WTC11 (cell line): ENCODE measurements at regions not wholly inside any gene's neighbourhood (a gene's known extent, or its start where the extent isn't known, plus 50 kb on each side); places are given as distances from the start of the nearest gene placed in this dataset.

ENCODE experiments used
- ATAC-seq: fragments of 200-7000 bp; cut with Tn5 transposase; 2 replicates; pipeline ENCODE4 v1.10.0; 2021; ENCODE audit warnings: mild to moderate bottlenecking, moderate library complexity
- CTCF ChIA-PET: fragments of 300-600 bp; sonication (Branson Sonifier 250); formaldehyde crosslinking; loops from one replicate; lab custom pipeline; 2021; ENCODE audit warnings: antibody characterized with exemption; lab: Charles Lee
- POLR2A ChIA-PET: fragments of 350-600 bp; sonication (Branson Sonifier 250); formaldehyde crosslinking; loops from one replicate; lab custom pipeline; 2021; ENCODE audit warnings: antibody characterized with exemption; lab: Charles Lee
- DNase-seq: peaks from one replicate; pipeline ENCODE4 v3.0.0; 2021; ENCODE audit warnings: low spot score
- H3K27ac Mint-ChIP-seq: 2 replicates; pipeline ENCODE4 v1.8.0; 2021; ENCODE audit warnings: mixed read lengths
- H3K27me3 Mint-ChIP-seq: 2 replicates; pipeline ENCODE4 v1.8.0; 2021; ENCODE audit warnings: low read depth, mild to moderate bottlenecking, moderate library complexity, mixed read lengths
- H3K36me3 Mint-ChIP-seq: 2 replicates; pipeline ENCODE4 v1.8.0; 2021; ENCODE audit warnings: mixed read lengths
- H3K4me1 Mint-ChIP-seq: 2 replicates; pipeline ENCODE4 v1.8.0; 2022; ENCODE audit warnings: mixed read lengths
- H3K4me3 Mint-ChIP-seq: 2 replicates; pipeline ENCODE4 v1.8.0; 2021; ENCODE audit warnings: mild to moderate bottlenecking, moderate library complexity, mixed read lengths
- H3K9me3 Mint-ChIP-seq: 2 replicates; pipeline ENCODE4 v1.8.0; 2021; ENCODE audit warnings: mixed read lengths
- ARID4B ChIP-seq: sonication (generic); formaldehyde crosslinking; IDR thresholded peaks from 2 replicates; pipeline ENCODE4 v1.8.0; 2023; ENCODE audit warnings: missing genetic modification reagents, mild to moderate bottlenecking, borderline replicate concordance
- ATF6 ChIP-seq: sonication (generic); formaldehyde crosslinking; IDR thresholded peaks from 2 replicates; pipeline ENCODE4 v1.8.1; 2023; ENCODE audit warnings: mild to moderate bottlenecking, missing genetic modification reagents
- CBFB ChIP-seq: sonication (generic); formaldehyde crosslinking; IDR thresholded peaks from 2 replicates; pipeline ENCODE4 v1.8.1; 2022; ENCODE audit warnings: mild to moderate bottlenecking, low read depth, missing genetic modification reagents
- GRHL2 ChIP-seq: fragments of 250-450 bp; sonication (Bioruptor Pico); IDR thresholded peaks from 2 replicates; pipeline ENCODE4 v1.8.0; 2022; ENCODE audit warnings: mild to moderate bottlenecking, moderate library complexity; ENCODE audit not compliant: insufficient replicate concordance, severe bottlenecking
- IRF2 ChIP-seq: sonication (generic); formaldehyde crosslinking; IDR thresholded peaks from 2 replicates; pipeline ENCODE4 v1.8.0; 2022; ENCODE audit warnings: low read depth, missing genetic modification reagents, borderline replicate concordance
- JAZF1 ChIP-seq: fragments of 250-450 bp; sonication (Bioruptor Pico); IDR thresholded peaks from 2 replicates; pipeline ENCODE4 v1.9.0; 2021; ENCODE audit warnings: moderate library complexity, mild to moderate bottlenecking, inconsistent platforms
- MLX ChIP-seq: sonication (generic); formaldehyde crosslinking; IDR thresholded peaks from 2 replicates; pipeline ENCODE4 v1.8.1; 2023; ENCODE audit warnings: mild to moderate bottlenecking, missing genetic modification reagents, moderate library complexity
- MYBL2 ChIP-seq: sonication (generic); formaldehyde crosslinking; IDR thresholded peaks from 2 replicates; pipeline ENCODE4 v1.8.1; 2023; ENCODE audit warnings: mild to moderate bottlenecking, moderate library complexity, missing genetic modification reagents
- NFYB ChIP-seq: sonication (generic); formaldehyde crosslinking; conservative IDR thresholded peaks from 2 replicates; pipeline ENCODE4 v1.8.0; 2022; ENCODE audit warnings: low read depth, missing genetic modification reagents
- PRRX2 ChIP-seq: fragments of 250-450 bp; sonication (Bioruptor Pico); IDR thresholded peaks from 2 replicates; pipeline ENCODE4 v1.8.0; 2021; ENCODE audit warnings: mild to moderate bottlenecking
- ZNF232 ChIP-seq: sonication (generic); formaldehyde crosslinking; IDR thresholded peaks from 2 replicates; pipeline ENCODE4 v1.8.0; 2022; ENCODE audit warnings: mild to moderate bottlenecking, missing genetic modification reagents
- ZNF317 ChIP-seq: sonication (generic); formaldehyde crosslinking; IDR thresholded peaks from 2 replicates; pipeline ENCODE4 v1.8.1; 2023; ENCODE audit warnings: low read depth, mild to moderate bottlenecking, moderate library complexity, missing genetic modification reagents, borderline replicate concordance
- TF ChIP-seq, protein P1 (sequence below): fragments of 250-450 bp; sonication (Bioruptor Pico); IDR thresholded peaks from 2 replicates; pipeline ENCODE4 v2.1.2; 2022; ENCODE audit warnings: mild to moderate bottlenecking, moderate library complexity

DNA sequence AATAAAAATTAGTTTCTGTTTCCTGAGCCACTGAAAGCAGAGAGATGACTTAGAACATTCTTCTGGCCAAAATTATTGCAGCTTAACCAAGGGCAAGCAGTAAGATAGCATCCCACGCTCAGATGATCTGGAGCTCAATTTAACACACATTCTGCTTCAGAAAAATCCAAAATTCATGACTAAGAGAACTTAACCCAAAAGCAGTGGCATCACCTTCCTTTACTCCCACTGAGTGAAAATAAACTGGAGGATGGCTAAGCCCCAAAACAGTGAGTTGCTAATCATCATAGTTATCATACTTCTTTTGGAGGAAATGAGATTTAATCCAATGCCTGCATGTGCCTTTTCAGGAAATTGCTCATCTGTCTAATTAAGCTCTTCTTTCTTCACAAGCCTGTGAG is 195.4 kb downstream of the DUSP6 start (continued):
- TF ChIP-seq MLX (CRISPR knock-in tag) (no peak), NFYB (no peak), ATF6 (CRISPR knock-in tag) (no peak), GRHL2 (CRISPR knock-in tag) (no peak), JAZF1 (CRISPR knock-in tag) (no peak), IRF2 (CRISPR knock-in tag) (no peak), ARID4B (CRISPR knock-in tag) (no peak), ZNF317 (CRISPR knock-in tag) (no peak)

- DNase-seq = no peak
- Mint-ChIP-seq H3K27me3 (peaks cover 24% of the 10 kb centered on the region), H3K4me3 (no peak overlapping the region), H3K27ac (no peak overlapping the region), H3K4me1 (peaks cover 26% of the 10 kb centered on the region), H3K36me3 (0 out of 2 replicates have a peak, but pooled peaks cover 8% of the 10 kb centered on the region), H3K9me3 (peaks cover 8% of the 10 kb centered on the region)
- ATAC-seq = no peak
- ChIA-PET POLR2A (interaction anchor here (0.6 kb wide), 1 partner anchor 155 kb away, joined by 3 read pairs; no protein-coding TSS in a partner anchor), CTCF (no interaction called here)
- TF ChIP-seq MYBL2 (CRISPR knock-in tag) (no peak), PRRX2 (CRISPR knock-in tag) (no peak), CBFB (no peak)
These were observed 196.0 kb downstream of the DUSP6 start for GRCh38 chr12:89156340-89156739.

GRCh38 chr12:89155826-89156225 is 196.5 kb downstream of the DUSP6 start:
- ChIA-PET POLR2A (no interaction called here), CTCF (no interaction called here)
- Mint-ChIP-seq H3K4me1 (peaks cover 26% of the 10 kb centered on the region), H3K9me3 (peaks cover 13% of the 10 kb centered on the region), H3K36me3 (peaks cover 13% of the 10 kb centered on the region), H3K4me3 (no peak overlapping the region)
- no peak for DNase-seq
- ATAC-seq = no peak
- no peak for TF ChIP-seq ZNF232 (CRISPR knock-in tag)
- TF ChIP-seq, protein P1, sequence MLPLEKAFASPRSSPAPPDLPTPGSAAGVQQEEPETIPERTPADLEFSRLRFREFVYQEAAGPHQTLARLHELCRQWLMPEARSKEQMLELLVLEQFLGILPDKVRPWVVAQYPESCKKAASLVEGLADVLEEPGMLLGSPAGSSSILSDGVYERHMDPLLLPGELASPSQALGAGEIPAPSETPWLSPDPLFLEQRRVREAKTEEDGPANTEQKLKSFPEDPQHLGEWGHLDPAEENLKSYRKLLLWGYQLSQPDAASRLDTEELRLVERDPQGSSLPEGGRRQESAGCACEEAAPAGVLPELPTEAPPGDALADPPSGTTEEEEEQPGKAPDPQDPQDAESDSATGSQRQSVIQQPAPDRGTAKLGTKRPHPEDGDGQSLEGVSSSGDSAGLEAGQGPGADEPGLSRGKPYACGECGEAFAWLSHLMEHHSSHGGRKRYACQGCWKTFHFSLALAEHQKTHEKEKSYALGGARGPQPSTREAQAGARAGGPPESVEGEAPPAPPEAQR (CRISPR knock-in tag) = no peak
- TF ChIP-seq, all 79 proteins: peak for 0
- H3K27ac Mint-ChIP-seq = no peak overlapping the region
- peaks cover 25% of the 10 kb centered on the region for H3K27me3 Mint-ChIP-seq
